ENCODE measurements at regions not wholly inside any gene's neighbourhood (a gene's known extent, or its start where the extent isn't known, plus 50 kb on each side); places are given as distances from the start of the nearest gene placed in this dataset.

GRCh38 chr16:63473725-63474124 lies 1437.5 kb upstream of the CDH8 start:
- CTCF ChIA-PET: interaction anchor here (2.8 kb wide), 1 partner anchor 12 kb away, joined by 10 read pairs; no protein-coding TSS in a partner anchor
- Histone ChIP-seq H3K4me2 (ENCODE audit: control insufficient read depth, insufficient read depth) (no peak overlapping the region), H3K27ac (ENCODE audit: control insufficient read depth, insufficient read depth) (no peak overlapping the region), H3K4me1 (ENCODE audit: control insufficient read depth, insufficient read depth, low read length) (no peaks in the 10 kb centered on the region), H3K79me2 (ENCODE audit: control insufficient read depth, insufficient read depth, low read length) (no peaks in the 10 kb centered on the region), H3K36me3 (ENCODE audit: control insufficient read depth in 2 of 2, insufficient read depth in 2 of 2, low read length in 1 of 2) (no peaks in the 10 kb centered on the region), H4K20me1 (ENCODE audit: control insufficient read depth, insufficient read depth) (no peaks in the 10 kb centered on the region), H3K9me3 (replicated peaks; ENCODE audit: control insufficient read depth, insufficient read depth, low read length) (no peaks in the 10 kb centered on the region), H2AFZ (ENCODE audit: control insufficient read depth, low read depth, low read length) (no peak overlapping the region), H3K27me3 (replicated peaks in 1 of 2; ENCODE audit: control insufficient read depth in 2 of 2, insufficient read depth in 2 of 2, low read length in 1 of 2) (no peaks in the 10 kb centered on the region), H3K4me3 (no peak overlapping the region), H3K9ac (ENCODE audit: control insufficient read depth, insufficient read depth, low read length) (no peak overlapping the region)
- no peak for TF ChIP-seq CUX1 (IDR thresholded peaks at IDR 0.05; ENCODE audit: insufficient replicate concordance, low read depth, low read length)
- TF ChIP-seq PRDM15 (CRISPR knock-in tag; IDR thresholded peaks at IDR 0.05): no peak
- no peak for TF ChIP-seq WRNIP1 (IDR thresholded peaks at IDR 0.05; ENCODE audit: borderline replicate concordance, low read depth, low read length)
- TF ChIP-seq SP1 (IDR thresholded peaks at IDR 0.05; ENCODE audit: low read depth, low read length): no peak
- TF ChIP-seq NBN (IDR thresholded peaks at IDR 0.05): no peak
- intact Hi-C loops (cut with micrococcal nuclease; ENCODE audit: unreplicated experiment) (no loop called here), in situ Hi-C loops (cut with MboI) (no loop called here)
- RAD21 ChIA-PET (ENCODE audit: unreplicated experiment): no interaction called here
- POLR2A ChIA-PET: no interaction called here
- DNase-seq (ENCODE audit: low read depth, low spot score): no peak
- no TSS peak for BruUV-seq (replicated peaks)
- SMC1A ChIA-PET (ENCODE audit: uncharacterized antibody, unreplicated experiment): no interaction called here
- FAIRE-seq: no peak
- no peak for ATAC-seq
